CD4-positive, alpha-beta T cell treated with Interleukin-10 for 1 hour (primary cell): ENCODE measurements at regions not wholly inside any gene's neighbourhood (a gene's known extent, or its start where the extent isn't known, plus 50 kb on each side); places are given as distances from the start of the nearest gene placed in this dataset.

ENCODE experiments used
- DNase-seq: peaks from one replicate; pipeline ENCODE4 v3.0.0-alpha.2; 2020

DNA sequence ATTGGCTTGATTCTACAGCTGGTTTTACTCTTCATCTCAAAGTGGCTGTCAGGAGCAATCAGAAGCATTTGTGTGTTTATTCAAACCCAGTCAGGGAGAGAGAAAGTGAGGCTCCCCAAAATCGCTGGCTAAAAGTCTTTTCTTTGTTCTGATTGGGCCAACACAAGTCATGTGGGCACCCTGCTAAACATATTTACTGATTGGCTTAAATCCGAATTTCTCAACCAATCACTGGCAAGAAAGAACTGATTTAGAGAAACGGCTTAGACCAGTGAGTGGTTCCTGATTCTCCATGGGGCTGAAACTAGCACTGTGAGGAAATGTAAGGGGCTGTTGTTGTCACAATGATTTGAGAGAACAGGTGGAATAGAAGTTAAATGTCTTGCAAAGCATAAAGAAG lies 98.9 kb upstream of the PDZRN3 start:
- no peak for DNase-seq

DNA sequence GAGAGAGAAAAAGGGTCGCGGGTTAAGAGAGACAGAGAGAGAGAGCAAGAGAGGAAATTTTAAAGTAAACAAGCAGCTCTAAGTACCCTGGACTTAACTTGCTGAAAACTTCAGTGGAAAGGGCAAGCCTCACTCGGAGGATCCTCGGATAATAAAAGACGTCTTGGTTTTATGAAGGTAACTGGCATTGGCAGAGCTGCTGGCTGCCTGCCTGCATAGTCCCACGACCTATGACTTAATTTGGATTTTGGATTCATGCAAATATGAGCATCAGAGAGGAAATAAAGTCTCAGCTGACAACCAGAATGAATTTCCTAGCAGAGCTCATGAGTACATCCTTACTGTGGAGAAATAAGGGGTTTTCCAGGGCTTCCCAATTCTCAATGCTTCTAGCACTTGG lies 95.1 kb upstream of the PDZRN3 start:
- no peak for DNase-seq

DNA sequence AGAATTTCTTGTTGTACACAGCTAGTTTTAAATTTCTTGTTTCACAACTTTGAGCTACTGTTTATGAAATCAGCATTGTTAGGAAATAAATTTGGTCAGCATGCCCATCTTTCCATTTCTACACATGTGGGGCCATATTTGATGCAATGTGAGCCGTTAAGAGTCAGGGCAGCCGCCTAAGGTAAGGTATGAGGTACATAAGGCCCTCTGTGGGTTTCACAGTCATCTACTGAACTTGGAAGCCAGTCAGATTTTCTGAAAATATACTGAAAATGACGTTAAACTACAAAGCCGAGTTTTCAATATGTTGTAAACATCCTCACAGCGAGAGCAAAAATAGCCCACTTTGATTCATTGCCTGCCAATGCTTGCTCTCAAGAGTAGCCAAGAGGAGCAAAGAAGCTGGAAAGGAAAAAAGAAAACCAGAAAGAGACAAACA lies 94.7 kb upstream of the PDZRN3 start:
- no peak for DNase-seq

DNA sequence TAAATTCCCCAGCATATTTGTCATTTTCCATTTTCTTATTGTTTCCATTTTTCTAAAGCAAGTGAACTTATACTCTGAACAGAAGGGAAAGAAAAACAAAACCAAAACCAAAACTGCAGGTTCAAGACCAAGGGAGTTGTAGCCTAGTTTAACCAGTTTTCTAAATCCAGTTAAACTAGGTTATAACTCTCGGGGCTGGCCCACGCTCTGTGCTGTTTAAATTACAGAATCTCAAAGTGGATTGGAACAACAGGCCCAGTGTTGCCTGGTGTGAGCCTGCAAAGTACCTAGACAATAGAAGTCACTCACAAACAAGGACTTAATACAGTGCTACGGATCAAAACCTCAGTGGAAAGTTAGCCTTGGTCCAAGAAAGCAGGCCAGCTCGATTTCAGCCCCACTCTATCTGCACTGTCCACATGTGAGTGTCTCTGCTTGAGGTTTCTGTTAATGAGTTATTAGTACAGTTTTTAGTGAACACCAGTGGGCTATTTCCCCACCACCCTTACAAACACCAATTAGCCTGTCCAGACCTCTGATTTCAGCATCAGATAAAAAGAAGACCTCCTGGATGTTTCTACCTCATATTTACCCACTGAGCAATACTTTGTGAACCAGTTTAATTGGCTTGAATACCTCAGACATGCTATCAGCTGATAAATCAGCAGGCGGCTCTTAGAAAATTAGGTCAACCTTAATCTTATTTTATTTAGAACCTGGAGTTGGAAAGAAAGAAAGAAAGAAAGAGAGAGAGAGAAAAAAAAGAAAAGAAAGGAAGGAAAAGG lies 93.8 kb upstream of the PDZRN3 start:
- DNase-seq, result no peak

DNA sequence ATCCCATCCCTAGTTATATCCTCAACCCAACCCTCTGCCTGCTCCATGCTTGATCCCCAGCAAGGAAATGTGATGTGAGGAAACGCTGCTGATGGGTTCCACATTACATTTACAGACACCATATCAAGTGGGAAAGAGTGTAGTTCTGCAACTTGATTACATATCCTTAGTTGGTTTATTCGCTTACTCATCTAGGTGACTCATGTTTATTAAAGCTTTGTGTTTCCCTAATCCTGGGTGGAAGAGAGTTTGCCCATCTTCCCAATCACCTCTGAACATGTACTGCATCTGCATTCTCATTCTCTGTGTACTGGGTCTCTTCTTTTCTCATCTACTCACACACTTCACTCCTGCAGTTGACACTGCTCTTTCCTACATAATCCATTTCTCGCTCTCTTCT lies 91.7 kb upstream of the PDZRN3 start:
- DNase-seq, result no peak

DNA sequence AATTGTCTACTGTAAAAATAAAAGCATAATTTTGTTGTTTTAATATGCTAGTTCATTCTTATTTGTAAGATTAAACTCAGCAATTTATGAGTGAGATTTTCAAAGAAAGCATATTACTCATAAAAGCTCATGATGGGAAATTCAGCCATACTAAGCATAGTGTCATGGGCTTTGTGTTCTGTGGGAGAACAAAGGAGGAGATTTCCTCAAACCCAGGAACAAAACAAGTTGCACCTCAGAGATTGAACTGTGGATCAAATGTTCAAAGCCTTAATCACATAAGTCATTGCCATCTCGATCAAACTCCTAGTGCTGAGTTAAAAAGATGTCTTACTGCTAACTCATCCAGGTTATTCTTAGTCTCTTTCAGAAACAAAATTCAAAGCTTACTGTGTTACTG lies 85.6 kb upstream of the PDZRN3 start:
- DNase-seq, result no peak

DNA sequence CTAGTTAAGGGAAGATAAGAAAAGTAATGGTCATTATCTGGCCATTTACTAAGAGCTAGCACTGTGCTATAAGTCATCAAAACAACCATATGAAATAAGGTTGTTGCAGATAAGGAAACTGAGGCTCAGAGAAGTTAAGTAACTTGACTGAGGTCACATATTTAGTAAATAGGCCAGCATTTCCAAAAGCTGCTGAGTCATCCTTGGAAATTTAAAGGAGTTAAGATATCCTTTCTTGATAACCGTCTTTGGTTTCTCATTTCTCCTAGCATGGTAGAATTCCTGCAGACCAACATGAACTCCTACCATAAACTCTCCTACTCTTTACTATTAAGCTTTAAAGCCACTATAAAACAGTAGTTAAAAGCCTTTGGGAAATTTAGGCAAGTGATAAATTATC lies 85.0 kb upstream of the PDZRN3 start:
- DNase-seq, result no peak

DNA sequence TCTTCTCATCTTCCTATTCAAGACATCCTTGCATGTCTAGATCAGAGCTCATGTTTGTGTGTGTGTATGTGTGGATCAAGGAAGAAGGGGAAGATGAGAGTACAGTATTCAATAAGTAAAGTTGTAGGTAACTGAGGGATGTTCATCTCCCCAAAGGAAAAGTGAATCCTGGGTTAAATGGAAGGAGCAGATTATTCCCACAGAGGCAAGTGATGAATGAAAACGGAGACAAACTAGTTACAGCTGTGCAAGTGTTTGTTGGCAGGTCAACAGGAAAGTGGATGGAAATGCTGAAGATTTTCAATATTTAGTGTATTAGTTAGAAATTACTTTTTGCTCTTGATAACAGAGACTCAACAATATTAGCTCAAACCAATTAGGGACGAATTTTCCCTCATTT lies 84.2 kb upstream of the PDZRN3 start:
- DNase-seq, result no peak

DNA sequence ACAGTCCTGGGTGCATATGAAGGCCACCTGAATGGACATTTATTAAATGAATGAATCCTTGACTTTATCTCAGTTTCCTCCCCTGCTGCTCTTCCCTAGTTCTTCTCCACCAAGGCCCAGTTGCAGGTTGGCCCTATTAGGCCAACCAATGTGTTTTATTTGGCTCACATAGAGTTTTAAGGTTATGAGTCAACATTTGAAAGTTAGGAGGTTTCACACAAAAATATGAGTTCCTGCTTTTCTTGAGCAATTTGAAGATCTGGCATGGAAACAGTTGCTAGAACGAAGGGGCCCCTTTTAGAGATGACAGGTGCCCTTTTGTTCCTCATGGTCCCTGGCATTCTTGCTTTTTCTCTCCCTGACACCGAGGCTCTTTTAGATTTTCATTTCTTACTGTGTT lies 83.0 kb upstream of the PDZRN3 start:
- no peak for DNase-seq

DNA sequence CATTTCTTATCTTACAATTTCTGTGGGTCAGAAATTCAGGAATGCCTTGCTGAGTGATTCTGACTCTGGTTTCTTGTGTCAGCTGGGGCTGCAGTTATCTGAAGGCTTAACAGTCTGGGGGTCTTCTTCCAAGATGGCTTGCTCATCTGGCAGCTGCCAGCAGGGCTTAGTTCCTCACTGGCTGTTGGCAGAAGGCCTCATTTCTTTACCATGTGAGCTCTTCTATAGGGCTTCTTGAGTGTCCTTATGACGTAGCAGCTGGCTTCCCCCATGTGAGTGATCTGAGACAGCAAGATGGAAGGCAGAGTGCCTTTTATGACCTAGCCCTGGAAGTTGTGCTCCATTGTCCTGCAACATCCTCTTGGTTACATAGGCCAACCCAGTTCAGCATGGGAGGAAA lies 82.0 kb upstream of the PDZRN3 start:
- DNase-seq, result no peak

DNA sequence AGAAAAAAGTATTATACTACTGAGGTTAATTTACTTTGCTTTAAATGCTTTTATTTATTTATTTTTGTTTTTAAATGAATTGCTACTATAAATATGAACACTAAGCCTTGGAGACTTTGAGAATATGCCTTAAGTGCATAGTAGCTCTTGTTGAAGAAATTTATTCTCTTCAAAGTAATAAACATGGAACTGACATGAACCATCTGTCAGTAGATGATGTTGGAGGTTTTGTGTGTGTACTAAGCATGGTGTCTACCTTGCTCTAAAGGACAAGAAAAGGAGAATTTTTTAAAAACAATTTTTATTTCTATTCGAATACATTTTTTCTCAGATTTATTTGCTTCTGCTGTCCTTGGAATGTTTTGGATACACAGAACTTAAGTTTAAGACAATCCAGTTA lies 81.1 kb upstream of the PDZRN3 start:
- no peak for DNase-seq

DNA sequence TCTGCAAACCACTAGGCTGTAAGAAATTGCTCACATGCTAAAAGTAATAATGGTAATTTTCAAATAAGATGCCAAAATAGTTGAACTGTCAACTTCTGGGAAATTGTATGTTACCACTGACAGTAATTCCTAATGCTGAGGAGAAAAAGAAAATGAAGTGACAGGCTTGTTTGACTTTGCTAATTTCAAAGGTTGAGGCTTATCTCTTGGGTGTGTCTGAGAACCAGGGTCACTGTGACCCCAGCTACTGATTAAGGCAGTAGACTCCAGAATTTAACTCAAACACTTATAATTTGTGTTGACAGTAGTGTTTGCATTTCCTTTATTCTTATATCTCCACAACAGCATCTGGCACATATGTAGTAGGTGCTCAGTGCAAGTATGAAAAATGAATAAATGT lies 74.6 kb upstream of the PDZRN3 start:
- DNase-seq, result no peak

DNA sequence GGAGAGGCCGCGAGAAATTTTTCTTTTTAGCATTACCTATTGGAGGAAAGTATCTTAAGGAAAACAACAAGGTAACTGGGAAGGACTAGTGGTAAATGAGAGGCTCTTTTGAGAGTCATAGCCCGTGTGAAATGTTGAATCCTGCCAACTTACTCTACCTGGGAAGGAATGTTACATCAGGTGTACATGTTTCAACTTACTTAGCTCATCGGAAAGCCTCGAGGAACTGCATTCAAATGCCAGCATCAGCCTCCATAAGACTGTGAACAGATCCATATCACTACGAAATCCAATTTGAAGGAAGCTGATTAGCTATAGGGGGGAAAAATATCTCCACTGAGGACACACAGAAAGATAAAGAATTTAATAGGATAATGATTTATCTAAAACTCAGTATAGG lies 72.3 kb upstream of the PDZRN3 start:
- DNase-seq, result no peak

DNA sequence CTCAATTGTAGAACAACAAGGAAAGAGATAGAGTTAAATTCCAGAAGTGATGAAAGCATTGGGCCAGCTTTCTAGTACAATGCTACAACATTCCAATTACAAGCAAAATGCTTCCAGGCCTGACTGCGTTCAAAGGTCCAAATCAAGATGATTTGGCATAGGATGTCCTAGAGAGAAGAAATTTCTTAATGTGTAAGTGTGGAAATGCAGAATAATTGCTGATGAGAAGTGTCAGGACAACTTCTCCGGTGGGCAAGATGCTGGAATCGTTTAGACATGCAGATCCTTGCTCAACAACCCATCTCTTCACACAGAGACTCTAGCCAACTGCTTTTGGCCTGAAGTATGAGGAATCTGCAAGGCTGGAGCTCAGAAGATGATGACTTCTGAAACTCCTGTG lies 71.1 kb upstream of the PDZRN3 start:
- no peak for DNase-seq

DNA sequence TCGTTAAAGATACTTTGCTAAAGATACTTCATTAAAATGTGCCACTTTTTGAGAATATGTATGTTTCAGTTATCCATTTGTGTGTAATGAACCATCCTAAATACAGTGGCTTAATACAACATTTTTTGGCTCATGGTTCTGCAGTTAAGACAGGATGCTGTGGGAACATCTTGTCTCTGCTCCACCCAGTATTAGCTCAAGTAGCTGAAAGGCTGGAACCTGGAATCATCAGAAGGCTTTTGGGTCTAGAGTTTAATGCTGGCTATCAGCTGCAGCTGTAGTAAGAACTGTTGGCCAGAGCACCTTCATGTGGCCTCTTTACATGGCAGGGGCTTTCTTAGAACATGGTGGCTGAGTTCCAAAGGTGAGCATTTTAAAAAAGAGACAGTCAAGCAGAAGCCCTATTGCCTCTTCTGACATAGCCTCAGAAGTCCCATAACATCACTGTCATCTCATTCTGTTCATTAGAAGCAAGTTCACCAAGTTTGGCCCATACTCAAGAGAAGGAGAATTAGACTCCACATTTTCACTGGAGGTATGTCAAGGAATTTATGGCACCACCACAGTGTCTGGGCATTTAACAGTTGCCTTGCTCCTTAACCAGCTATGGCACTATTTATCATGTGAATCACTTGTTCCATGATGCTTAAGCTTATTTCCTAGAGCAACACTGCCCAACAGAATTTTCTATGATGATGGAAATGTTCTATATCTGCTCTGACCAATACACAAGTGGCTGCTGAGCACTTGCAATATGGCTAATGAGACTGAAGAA lies 70.4 kb upstream of the PDZRN3 start:
- DNase-seq, result no peak

DNA sequence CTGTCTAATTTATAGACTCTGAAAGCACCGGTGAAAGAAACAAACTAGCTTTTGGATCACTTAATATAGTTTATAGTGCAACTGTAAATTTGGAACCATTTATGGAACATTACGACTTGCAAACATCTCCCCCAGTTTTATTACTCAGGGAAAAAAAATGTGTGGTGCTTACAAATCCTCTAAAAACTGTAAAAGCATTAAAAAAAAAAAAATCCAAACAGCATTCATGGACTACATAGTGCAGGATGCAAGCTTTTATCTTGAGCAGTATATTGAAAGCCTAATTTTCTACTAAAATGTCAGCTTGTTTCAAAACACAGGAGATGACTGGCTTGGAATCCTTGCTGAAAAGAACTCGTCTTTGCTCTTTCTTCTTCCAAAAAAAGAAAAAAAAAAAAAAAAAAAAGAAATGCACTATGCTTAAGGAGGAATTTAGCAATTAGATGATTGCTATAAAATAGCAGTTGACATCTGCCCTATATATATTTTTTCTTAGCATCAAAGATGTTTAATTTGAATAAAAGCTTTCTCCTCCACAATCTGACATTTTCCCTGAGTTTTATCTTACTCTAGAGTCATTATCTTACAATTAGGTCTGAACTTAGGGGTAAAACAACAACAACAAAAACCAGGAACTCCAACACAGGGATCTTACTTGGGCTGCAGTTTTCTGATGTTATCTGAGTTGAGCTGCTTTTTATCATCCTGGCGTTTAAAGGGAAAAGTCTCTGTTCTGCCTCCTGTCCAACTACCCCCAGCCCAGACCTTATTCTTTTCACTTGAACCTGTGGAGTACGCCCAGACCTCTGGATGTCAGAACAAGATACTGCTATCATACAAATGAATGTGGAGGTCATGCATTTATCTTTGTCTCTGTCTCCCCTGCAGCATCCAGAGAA lies 62.6 kb upstream of the PDZRN3 start:
- DNase-seq, result no peak

DNA sequence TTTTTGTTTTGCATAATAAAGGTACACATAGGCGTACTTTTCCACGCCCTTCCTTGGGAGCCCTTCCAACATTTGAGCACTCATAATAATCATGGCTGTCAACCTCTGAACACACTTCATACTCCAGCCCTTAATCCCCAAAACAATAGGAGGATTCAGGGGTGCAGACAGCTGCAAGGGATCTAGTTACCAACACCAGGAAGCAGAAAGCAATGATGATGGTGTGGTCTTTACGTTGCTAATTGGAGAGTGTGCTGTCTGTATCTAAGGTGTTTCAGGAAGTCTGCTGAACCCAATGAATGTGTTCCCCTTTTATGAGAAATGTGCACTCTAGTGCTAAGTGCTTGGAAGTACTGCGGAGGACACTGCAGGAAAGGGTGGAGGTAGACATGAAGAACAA lies 60.3 kb upstream of the PDZRN3 start:
- DNase-seq, result no peak

DNA sequence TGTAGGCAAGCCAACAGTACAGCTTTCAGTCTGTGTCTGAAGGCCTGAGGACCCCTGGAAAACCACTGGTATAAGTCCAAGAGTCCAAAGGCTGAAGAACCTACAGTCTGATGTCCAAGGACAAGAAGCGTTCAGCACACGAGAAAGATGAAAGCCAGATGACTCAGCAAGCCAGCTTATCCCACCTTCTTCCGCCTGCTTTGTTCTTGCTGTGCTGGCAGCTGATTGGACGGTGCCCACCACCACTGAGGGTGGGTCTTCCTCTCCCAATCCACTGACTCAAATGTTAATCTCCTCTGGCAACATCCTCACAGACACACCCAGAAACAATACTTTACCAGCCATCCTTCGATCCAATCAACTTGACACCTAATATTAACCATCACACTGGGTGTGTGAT lies 59.0 kb upstream of the PDZRN3 start:
- no peak for DNase-seq

DNA sequence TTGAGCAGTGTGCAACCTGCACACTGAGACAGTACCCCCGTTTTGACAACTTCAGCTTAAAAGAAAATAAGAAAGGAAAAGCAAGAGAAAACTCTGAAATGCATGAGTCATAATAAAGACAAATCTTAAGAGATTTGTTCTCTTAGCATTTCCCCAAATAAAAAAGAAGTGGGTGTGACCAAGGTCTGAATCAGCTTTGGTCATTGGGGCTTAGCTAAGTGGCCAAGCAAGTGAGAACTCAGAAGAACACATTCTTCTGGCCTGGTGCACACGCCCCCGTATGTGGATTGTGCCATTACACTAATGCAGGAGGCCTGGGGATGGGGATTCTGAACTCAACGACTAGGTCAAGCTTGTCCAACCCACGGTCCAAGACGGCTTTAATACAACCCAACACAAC lies 56.9 kb upstream of the PDZRN3 start:
- no peak for DNase-seq

DNA sequence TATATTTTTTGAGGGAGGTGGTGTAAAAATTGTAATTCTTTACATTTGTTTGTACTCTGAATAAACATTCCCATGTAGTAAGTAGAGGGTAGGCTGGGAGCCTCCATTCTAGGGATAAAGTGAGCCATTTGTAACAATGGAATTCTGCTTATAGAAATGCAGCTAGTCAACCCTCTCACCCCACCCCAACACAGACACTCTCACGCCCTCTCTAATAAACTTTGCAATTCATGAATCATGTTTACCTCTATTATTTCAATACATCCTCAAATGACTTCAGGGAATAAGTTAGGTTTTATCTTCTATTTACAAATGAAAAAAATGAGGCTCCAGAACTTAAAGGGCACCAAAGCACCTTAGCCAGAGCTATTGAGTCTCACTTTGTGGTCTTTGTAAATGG lies 56.5 kb upstream of the PDZRN3 start:
- no peak for DNase-seq

DNA sequence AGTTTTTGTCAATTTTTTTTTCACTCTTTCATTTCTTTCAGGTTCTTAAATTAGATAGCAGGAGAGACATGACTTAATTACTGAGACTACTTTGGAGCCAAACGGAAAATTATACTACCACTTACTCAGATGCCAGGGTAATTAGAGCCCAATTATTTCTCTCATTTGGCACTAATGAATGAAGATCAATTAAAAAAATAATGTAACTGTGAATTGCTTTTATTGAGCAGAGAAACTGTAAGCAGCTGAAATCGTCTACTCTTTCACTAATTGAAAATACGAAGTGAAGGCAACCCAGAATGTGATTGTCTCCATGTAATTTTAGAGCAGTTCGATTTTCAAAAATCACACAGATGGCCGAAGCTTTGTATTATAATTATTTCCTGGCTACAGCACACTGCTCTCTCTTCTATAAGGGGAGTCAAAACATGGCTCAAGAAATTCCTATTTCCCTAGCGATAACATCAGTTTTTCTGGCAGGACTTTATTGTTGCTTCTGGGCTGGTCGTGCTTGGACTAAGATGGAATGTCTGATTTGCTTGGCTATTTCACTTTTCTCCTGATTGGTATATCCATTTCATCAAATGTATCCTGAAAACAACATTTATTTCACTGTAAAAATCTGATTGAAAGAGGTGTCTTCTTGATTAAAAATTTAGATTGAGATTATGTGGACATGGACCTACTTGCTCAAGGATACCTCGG lies 55.8 kb upstream of the PDZRN3 start:
- no peak for DNase-seq

DNA sequence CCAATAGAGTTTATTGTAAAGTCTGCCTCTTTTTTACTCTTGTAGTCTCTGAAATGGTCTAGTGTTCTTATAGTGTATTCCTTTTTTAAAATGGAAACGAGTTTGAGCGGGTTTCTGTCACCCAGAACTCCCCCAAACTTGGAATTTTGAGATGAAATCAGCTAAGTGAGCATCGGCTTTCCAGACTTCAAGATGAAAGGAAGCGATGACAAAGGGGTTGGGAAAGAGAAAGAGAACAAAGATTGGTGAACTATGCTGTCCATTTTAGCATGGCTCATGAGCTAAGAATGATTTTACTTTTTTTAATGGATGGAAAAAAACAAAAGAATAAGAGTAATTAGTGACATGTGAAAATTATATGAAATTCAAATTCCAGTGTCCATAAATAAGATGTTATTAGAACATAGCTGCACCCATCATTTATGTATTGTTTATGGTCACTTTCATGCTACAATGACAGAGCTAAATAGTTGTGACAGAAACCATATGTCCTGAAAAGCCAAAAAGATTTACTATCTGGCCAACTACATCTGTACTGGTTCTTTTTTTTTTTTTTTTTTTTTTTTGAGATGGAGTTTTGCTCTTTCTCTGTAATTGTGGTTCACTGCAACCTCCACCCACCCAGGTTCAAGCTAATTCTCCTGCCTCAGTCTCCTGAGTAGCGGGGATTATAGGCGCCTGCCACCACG lies 52.7 kb upstream of the PDZRN3 start:
- DNase-seq, result no peak
